GM13977 (cell line): ENCODE measurements at regions not wholly inside any gene's neighbourhood (a gene's known extent, or its start where the extent isn't known, plus 50 kb on each side); places are given as distances from the start of the nearest gene placed in this dataset.

Experiments used
- DNase-seq: peaks from one replicate; pipeline ENCODE4 v3.0.0; 2012; ENCODE audit warnings: low spot score
- in situ Hi-C: fragments of 300-500 bp; cut with MboI; formaldehyde crosslinking; loops from one replicate; pipeline ENCODE4 v1.12.0; 2022; ENCODE audit warnings: low sequenced_read_pairs, low pct_unique_long_range_greater_than_20kb, mixed read lengths, inconsistent platforms; ENCODE audit not compliant: unreplicated experiment
- TF ChIP-seq, protein P1 (sequence below): IDR thresholded peaks from 2 replicates; pipeline ENCODE4 v1.5.1; 2012; ENCODE audit warnings: mild to moderate bottlenecking, control low read depth; ENCODE audit not compliant: insufficient read depth; ENCODE audit errors: extremely low read depth, missing control alignments

GRCh38 chr11:8793114-8793777 lies 110.7 kb downstream of the RPL27A start:
- in situ Hi-C loops: no loop called here
- TF ChIP-seq, protein P1, sequence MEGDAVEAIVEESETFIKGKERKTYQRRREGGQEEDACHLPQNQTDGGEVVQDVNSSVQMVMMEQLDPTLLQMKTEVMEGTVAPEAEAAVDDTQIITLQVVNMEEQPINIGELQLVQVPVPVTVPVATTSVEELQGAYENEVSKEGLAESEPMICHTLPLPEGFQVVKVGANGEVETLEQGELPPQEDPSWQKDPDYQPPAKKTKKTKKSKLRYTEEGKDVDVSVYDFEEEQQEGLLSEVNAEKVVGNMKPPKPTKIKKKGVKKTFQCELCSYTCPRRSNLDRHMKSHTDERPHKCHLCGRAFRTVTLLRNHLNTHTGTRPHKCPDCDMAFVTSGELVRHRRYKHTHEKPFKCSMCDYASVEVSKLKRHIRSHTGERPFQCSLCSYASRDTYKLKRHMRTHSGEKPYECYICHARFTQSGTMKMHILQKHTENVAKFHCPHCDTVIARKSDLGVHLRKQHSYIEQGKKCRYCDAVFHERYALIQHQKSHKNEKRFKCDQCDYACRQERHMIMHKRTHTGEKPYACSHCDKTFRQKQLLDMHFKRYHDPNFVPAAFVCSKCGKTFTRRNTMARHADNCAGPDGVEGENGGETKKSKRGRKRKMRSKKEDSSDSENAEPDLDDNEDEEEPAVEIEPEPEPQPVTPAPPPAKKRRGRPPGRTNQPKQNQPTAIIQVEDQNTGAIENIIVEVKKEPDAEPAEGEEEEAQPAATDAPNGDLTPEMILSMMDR: no peak
- no peak for DNase-seq

- TF ChIP-seq, protein P1: no peak
- DNase-seq: no peak
- in situ Hi-C loops: no loop called here
Observed at GRCh38 chr11:8794126-8794525, 111.5 kb downstream of the RPL27A start.

DNA sequence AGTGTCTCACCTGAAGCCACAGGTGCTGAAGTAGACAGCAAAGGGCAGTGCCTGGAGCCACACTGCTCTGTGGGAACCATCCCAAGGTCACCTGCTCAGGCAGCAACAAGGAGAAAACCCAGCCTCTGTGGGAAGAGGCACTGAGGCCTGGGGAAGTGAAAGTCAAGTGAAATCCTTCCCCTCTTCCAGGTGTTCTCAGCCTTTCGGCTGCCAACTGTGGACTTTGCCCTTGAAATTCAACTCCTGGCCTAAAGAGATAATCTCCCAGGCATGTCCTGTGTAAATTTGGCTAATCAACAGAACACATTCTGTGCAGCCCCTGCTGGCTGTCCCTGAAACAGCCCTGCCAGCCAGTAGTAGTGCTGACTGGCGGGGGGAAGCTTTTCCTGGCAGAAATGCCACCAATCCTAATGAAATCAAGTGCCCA lies 112.1 kb downstream of the RPL27A start:
- in situ Hi-C loops: no loop called here
- TF ChIP-seq, protein P1: peak; percentile 9
- DNase-seq: no peak

- in situ Hi-C loops: no loop called here
- TF ChIP-seq, protein P1: no peak
- no peak for DNase-seq
Observed at GRCh38 chr11:8796941-8797340, 114.0 kb upstream of the AKIP1 start.

DNA sequence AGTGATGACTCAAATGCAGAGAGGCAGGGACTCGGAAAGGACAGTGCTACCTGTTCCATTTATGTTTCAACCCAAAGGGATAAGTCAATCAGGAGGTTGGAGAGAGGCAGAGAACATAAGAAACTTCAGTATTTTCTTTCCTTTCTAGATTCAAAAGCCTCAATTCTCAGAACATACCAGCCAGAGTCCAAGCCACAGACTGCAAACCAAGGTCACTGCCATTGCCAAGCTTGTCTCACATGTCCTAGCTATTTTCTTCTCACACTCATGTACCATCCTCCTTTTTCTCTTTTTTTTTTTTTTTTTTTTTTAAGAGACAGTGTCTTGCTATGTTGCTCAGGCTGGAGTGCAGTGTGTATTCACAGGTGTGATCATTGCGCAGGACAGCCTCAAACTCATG lies 111.7 kb upstream of the AKIP1 start:
- in situ Hi-C loops: no loop called here
- no peak for DNase-seq
- TF ChIP-seq, protein P1: no peak

- in situ Hi-C loops: no loop called here
- TF ChIP-seq, protein P1: no peak
- DNase-seq: no peak
Observed at GRCh38 chr11:8800520-8801110, 110.4 kb upstream of the AKIP1 start.

DNA sequence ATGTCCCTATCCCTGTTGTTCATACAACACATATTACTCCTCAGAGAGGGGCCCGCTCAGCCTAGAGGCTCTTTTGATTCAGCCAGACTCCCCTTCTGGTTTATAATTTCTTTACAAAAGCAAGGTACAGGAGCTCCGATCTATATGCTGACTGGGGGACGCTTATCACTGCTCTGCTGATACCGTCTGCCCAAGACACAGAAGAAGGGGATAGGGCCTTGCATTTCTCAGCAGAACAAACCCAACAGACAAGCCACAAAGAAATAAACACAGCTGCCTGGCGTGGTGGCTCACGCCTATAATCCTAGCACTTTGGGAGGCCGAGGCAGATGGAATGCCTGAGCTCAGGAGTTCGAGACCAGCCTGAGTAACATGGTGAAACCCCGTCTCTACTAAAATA lies 109.9 kb upstream of the AKIP1 start:
- no peak for DNase-seq
- in situ Hi-C loops: no loop called here
- TF ChIP-seq, protein P1: no peak
